GM04503 (cell line): ENCODE measurements at regions not wholly inside any gene's neighbourhood (a gene's known extent, or its start where the extent isn't known, plus 50 kb on each side); places are given as distances from the start of the nearest gene placed in this dataset.
"Not testable (repeated sequence)": the region's sequence is repeated elsewhere in the genome, so short reads cannot be mapped to it uniquely, and the experiment has no call there.

ENCODE experiments used
- DNase-seq: peaks from one replicate; pipeline ENCODE4 v3.0.0-alpha.2; 2012; ENCODE audit warnings: low read depth

GRCh38 chr2:179331061-179331460 is 66.4 kb upstream of the SESTD1 start:
- DNase-seq = no peak

- DNase-seq = no peak
These were observed 57.7 kb upstream of the SESTD1 start for GRCh38 chr2:179322289-179322688.

GRCh38 chr2:179321034-179321433 is 56.4 kb upstream of the SESTD1 start:
- DNase-seq = not testable (repeated sequence)

- not testable (repeated sequence) for DNase-seq
These were observed 50.1 kb upstream of the SESTD1 start for GRCh38 chr2:179314729-179315128.
